GM18511 (cell line): ENCODE measurements at regions not wholly inside any gene's neighbourhood (a gene's known extent, or its start where the extent isn't known, plus 50 kb on each side); places are given as distances from the start of the nearest gene placed in this dataset.

Experiments used
- ATAC-seq: cut with Tn5 transposase; IDR thresholded peaks from one replicate; pipeline ENCODE4 v1.9.1; 2021; ENCODE audit warnings: mild to moderate bottlenecking, moderate library complexity; ENCODE audit not compliant: unreplicated experiment

DNA sequence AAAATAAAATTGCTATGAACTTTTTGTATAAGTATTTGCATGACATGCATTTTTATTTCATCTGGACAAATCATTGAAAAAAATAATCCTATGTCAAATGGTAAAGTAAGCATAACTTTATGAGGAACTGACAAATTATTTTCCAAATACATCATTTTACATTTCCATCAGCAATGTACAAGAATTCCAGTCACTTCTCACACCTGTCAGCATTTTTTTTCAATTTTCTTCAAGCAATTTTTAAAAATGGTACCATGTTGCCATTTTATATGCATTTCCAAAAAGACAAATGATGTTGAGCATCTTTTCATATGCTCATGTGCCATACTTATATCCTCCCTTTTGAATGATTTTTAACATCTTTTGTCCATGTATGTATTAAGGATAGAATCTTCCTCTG, 961.7 kb upstream of the PIK3C3 start:
- no peak for ATAC-seq

DNA sequence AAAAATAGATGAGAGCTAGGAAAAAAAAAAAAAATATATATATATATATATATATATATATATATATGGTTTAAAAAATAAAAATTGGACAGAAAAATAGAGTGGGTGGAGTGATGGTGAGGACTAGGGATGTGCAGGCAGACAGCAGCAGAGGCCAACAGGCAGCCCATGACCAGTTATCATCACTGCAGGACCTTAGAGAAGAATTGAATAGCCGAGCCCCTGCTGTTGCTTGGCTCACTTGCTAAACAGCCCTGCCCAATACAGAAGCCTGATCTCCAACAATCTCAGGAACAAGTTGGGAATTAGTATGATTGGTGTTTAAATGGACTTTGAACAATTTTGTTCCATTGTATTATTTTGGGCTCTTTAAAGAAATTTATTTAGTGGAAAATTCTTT, 967.5 kb upstream of the PIK3C3 start:
- no peak for ATAC-seq

DNA sequence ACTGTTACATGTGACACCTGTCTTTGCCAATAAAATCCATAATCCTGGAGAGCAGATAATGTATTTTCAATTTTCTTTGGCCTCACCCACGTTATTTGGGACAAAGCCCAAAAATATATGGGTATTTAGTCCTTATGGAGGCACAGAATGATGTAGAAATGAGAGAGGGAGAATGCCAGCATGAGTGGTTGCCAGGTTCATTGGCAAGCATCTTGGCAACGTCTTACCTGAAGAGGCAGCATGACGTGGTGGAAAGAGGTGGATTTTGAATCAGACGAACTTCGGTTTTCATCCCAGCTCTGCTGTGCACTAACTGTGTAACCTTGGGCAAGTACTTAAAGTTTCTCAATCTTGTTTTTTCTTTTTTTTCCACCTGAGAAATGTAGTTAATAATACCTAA, 969.6 kb upstream of the PIK3C3 start:
- no peak for ATAC-seq

DNA sequence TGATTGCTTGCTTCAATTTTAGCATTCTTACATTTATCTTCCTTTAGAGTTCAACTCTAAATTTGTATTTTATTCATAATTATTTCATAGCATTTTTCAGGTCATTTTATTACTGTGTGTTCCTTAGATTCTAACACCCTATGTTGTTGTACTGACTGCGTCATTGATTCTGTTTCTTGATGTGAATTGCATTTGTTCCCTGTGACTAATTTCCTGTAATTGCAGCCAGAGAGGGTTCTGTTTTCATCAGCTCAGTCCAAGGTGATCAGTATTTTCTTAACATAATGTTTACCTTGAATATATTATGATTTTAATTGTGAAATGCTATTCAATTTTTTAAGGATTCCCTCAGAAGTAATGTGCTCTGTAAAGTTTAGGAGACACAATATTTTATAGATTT, 970.2 kb upstream of the PIK3C3 start:
- no peak for ATAC-seq

DNA sequence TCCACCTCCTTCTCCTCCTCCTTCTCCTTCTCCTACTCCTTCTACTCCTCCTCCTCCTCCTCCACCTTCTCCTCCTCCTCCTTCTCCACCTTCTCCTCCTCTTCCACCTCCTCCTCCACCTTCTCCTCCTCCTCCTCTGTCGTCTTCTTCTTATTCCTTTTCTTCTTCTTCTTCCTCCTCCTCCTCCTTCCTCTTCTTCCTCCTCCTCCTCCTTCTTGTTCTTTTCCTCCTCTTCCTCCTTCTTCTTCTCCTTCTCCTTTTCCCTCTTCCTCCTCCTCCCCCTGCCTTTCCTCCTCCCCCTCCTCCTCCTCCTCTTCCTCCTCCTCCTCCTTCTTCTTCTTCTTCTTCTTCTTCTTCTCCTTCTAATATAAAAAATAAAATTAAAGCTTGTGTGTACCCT, 971.2 kb upstream of the PIK3C3 start:
- ATAC-seq, result no peak

GRCh38 chr18:40980171-40980570, 974.9 kb upstream of the PIK3C3 start:
- no peak for ATAC-seq

DNA sequence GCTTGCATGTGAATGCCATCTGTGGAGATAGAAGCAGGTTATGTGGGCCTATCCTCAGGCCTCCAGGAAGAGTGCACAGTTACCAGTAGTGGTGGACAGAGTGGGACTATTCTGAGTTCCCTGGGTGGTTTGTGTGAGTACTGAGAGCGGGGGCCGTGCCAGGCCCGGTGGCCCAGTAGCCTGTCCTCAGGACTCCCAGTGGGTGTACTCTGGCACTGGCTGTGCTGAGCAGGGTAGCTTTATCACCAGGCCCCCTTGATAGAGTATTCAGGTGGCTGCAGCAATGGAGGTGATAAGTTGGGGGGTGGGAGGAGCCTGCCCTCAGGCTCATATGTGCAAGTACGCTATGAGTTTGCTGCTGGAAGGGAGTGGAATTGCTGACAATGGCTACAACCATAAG, 979.0 kb upstream of the PIK3C3 start:
- no peak for ATAC-seq

DNA sequence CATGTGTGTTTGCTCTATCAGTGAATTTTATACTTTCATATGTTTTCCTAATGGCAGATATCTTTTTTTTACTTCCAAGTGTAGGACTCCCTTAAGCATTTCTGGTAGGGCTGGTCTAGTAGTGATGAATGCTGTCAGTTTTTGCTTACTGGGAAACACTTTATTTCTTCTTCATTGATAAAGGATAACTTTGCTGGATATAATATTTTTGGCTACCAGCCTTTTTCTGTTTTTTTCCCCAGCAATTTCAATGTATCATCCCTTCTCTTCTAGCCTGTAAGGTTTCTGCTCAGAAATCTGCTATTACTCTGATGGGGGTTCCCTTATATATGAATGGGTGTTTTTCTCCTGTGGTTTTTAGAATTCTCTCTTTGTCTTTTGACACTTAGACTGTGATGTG, 980.6 kb upstream of the PIK3C3 start:
- no peak for ATAC-seq

DNA sequence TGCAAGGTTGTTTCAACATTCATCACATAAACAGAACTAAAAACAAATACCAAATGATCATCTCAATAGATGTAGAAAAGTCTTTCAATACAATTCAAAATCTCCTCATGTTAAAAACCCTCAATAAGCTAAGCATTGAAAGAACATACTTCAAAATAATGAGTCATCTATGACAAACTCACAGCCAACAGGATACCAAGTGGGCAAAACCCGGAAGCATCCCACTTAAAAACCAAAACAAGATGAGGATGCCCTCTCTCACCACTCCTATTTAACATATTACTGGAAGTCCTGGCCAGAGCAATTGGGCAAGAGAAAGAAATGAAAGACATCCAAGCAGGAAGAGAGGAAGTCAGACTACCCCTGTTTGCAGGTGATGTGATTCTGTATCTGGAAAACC, 992.2 kb upstream of the PIK3C3 start:
- no peak for ATAC-seq

DNA sequence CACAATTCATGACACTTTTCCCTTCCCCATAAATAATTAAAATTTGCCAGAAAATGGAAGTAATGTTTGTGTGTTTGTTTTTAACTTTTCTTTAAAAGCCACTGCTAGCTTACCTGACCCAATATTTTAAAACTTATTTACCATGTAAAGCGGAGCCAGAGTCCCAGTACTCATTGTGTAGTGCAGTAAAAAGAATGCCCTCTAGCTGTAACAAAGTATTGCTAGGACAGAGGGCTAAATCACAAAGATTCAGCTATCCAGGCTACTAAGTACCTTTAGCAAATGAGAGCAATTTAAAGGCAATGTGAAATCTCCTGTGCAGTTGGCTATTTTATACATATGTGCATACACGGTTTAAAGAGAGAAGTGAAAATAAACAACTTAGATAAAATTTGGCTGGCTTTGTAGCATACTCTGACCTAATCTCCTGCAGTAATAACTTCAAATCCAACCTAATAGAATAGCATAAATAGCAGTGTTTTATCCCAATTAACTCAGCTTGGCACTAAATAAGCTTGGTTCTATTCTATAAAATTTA, 997.4 kb upstream of the PIK3C3 start:
- ATAC-seq, result no peak

DNA sequence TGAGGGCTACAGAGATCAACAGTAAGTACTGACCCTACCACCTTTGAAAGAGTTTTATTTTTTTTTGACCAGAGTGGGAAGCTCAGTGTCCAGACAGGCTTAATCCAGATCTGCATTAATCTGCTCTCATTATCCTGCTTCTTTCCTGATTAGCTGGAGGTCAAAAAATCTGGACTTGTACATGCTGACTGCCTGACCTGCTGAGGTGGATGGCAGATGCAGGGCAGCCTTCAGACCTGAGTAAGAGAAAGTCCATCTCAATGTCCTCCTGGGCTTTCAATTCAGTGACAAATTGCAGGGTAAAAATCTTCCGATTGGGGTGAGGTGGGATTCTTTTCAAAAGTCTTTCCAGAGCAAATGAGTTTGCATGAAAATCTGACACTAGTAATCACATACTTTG, 998.8 kb upstream of the PIK3C3 start:
- no peak for ATAC-seq

DNA sequence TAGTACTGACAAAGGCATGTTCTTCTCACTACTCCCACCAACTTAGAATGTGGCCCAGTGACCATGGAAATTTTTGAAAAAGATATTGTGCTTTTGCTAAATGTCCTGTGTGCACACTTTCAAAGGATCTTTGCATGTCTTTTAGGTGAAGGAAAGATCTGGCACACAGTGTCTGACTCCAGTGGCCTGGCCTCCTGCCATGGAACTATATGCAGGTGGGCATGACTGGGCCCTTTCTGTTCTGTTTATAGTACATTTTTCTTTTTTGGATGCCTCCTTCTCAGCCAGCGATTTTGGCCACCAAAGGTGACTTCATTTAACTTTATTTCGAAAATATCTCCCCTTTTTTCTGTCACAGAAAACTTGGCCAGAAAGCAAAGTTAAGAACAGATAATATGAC, 999.7 kb upstream of the PIK3C3 start:
- no peak for ATAC-seq

DNA sequence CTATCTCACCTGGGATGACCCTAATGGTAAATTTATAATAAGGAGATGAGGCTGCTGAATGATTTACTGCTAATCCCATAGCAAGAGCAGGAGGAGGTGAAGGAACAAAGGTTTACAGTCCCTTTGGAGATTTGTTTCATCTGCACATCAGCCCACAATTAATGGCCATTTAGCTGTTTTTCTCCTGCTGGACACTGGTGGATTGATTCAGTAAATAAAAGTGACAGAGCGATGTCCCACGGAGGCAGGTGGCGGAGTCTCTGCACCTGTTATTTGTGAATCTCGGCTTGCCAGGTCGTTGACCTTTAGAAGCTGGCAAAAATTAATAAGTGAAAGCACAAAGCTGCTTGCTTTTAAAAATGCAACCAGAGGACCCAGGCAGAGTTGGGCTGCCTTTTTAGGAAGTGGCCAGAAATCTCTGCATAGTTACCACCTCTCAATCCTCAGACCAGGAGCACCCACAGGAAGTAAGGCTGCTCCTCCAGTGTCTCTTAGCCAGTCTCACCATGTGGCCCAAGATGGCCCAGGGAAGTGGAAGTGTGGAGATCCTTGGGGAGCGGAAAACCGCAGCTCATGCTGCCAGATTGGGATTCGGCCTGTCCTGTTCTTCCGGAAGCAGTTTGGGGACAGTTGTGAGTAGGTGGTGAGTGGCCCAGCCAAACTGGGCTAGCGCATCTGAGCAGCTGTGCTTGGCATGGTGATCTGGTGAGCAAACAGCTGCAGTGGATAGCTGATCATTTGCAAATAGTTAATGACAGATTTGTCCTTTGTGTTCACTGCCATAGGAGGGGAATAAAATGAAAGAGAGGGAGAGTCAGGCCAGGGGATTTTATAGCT, 1005.7 kb upstream of the PIK3C3 start:
- ATAC-seq, result no peak

GRCh38 chr18:40944576-40944975, 1010.5 kb upstream of the PIK3C3 start:
- no peak for ATAC-seq

DNA sequence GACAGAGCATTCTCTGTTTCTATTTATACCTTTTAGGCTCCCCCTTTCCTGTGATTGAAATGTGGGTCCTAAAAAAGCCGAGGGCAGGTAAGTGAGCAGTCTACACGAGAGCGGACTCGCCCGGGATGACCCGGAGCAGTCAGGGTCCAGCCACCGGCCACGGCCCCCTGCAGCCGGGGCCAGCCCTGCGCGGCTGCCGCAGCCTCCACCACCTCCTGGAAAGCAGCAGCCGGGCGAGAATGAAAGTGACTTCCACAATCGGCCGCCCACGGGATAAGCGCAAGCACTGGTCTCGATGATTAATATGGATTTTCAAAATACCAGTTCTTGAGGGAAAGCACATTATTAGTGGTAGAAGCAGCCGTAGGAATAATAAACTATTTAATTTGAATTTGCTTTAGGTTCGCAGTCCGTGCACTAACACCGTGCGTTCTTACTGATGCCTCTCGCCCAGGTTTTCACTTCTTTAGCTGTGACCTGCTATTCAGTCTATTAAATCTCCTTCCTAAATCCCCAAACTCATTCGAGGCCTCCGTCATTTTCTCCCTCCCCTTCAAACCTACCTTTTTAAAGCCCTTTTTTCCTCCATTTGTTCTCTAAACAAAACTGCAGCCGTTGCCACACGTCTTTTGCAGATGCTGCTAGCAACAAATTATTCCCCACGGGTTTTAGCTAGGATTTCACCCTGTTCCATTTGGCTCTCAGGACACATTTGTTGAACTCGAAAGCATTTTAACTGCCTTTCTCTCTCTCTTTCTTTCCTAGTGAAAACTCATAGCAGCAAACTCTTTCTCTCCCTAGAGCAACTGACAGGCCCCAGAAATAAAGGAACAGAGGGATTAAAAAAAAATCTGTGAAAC, 1015.1 kb upstream of the PIK3C3 start:
- ATAC-seq, result no peak

- no peak for ATAC-seq
Measured at GRCh38 chr18:40938615-40939014, 1016.4 kb upstream of the PIK3C3 start.

- no peak for ATAC-seq
Measured at GRCh38 chr18:40937386-40937785, 1017.6 kb upstream of the PIK3C3 start.

GRCh38 chr18:40935423-40935822, 1019.6 kb upstream of the PIK3C3 start:
- ATAC-seq, result no peak

GRCh38 chr18:40932862-40933261, 1022.2 kb upstream of the PIK3C3 start:
- no peak for ATAC-seq

- ATAC-seq, result no peak
Measured at GRCh38 chr18:40930211-40930882, 1024.7 kb upstream of the PIK3C3 start.

DNA sequence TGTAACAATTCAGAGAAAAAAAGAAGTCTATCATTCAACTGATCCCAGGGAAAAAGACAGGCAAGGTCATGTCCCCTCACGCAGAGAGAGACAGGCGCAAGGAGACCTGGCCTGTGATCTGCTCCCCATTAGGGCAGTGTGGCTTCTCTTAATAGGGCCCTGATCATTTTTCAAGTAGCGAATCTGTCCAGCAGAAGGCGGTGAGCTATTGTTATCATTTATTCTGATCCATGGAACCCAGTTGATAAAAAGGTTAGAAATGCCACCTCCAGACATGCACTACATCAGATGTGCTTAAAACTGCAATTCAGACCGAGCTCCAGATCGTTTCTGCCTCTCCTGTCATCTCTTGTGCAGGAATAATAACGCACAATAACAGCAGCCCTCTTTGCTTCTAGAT, 1025.6 kb upstream of the PIK3C3 start:
- no peak for ATAC-seq
